Omental fat pad (tissue), 3 donors: ENCODE measurements at regions not wholly inside any gene's neighbourhood (a gene's known extent, or its start where the extent isn't known, plus 50 kb on each side); places are given as distances from the start of the nearest gene placed in this dataset. TPM values are rescaled to one million over a fixed set of nuclear protein-coding genes. Genes with fewer than 3 reads are reported as not detected.

Source experiments
- ATAC-seq: fragments of 150-250 bp; one replicate; pipeline ENCODE4 v1.9.1; 2016; ENCODE audit warnings: mild to moderate bottlenecking, moderate library complexity; ENCODE audit not compliant: low FRiP score
- DNase-seq: peaks from one replicate; pipeline ENCODE4 v3.0.0-alpha.2; 2019; ENCODE audit warnings: low spot score
- small RNA-seq: library from RNA; depleted of rRNA; stranded (forward); fragments of <200 nt; gene quantifications from one replicate; pipeline ENCODE3, GENCODE V24; 2016
- TF ChIP-seq, protein P1 (sequence below), 3 donors: fragments of 450-650 bp; IDR thresholded peaks; one replicate each; pipeline ENCODE4 v1.5.1; 2016 to 2017; ENCODE audit warnings: antibody characterized with exemption in 3 of 3, mild to moderate bottlenecking in 3 of 3, moderate library complexity in 2 of 3

- no peak for ATAC-seq
- DNase-seq, result no peak
- TF ChIP-seq, protein P1, sequence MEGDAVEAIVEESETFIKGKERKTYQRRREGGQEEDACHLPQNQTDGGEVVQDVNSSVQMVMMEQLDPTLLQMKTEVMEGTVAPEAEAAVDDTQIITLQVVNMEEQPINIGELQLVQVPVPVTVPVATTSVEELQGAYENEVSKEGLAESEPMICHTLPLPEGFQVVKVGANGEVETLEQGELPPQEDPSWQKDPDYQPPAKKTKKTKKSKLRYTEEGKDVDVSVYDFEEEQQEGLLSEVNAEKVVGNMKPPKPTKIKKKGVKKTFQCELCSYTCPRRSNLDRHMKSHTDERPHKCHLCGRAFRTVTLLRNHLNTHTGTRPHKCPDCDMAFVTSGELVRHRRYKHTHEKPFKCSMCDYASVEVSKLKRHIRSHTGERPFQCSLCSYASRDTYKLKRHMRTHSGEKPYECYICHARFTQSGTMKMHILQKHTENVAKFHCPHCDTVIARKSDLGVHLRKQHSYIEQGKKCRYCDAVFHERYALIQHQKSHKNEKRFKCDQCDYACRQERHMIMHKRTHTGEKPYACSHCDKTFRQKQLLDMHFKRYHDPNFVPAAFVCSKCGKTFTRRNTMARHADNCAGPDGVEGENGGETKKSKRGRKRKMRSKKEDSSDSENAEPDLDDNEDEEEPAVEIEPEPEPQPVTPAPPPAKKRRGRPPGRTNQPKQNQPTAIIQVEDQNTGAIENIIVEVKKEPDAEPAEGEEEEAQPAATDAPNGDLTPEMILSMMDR (IDR thresholded peaks at IDR 0.05), result no peak
Observed at GRCh38 chr3:79843180-79843579, 75.4 kb upstream of the ROBO1 start.

DNA sequence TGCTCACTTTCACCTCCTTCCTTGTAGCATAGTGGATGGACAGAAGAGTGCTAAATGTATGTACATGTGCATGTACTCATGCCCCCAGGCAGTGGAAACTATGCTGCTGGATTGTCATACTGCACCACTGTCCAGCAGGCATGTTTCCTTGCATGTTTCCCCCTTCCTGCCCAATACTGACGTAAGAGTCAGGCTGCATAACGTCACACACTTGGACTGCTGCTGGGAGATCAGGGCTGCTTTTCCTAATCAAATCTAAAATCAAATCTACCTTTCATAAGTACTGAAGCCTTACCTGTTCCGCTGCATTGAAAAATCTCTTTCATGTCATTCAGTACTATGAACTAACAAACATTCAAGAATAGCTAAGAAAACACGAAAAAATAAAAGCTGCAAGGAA lies 67.9 kb upstream of the ROBO1 start:
- ATAC-seq, result no peak
- TF ChIP-seq, protein P1 (IDR thresholded peaks at IDR 0.05), result no peak
- no peak for DNase-seq

GRCh38 chr3:79824166-79824565 lies 56.4 kb upstream of the ROBO1 start:
- no peak for ATAC-seq
- DNase-seq, result no peak
- TF ChIP-seq, protein P1 (IDR thresholded peaks at IDR 0.05), result no peak

- no peak for ATAC-seq
- no peak for DNase-seq
- TF ChIP-seq, protein P1 (IDR thresholded peaks at IDR 0.05), result no peak
Observed at GRCh38 chr3:79822076-79822475, 54.3 kb upstream of the ROBO1 start.

GRCh38 chr3:79820089-79820488 lies 52.3 kb upstream of the ROBO1 start:
- DNase-seq (no peak), ATAC-seq (no peak)
- TF ChIP-seq, protein P1 (IDR thresholded peaks at IDR 0.05), result no peak

GRCh38 chr3:79818015-79818414 lies 50.2 kb upstream of the ROBO1 start:
- TF ChIP-seq, protein P1 (IDR thresholded peaks at IDR 0.05), result no peak
- DNase-seq (no peak), ATAC-seq (no peak)

Small RNA genes lying in the stretch of these regions (small RNA-seq; reads per million reads assigned to genes)
- not detected for gene AC108740.1
